K562 (cell line): ENCODE measurements at regions not wholly inside any gene's neighbourhood (a gene's known extent, or its start where the extent isn't known, plus 50 kb on each side); places are given as distances from the start of the nearest gene placed in this dataset.

Experiments used
- ATF3 ChIP-seq, 2 experiments: fragments of 450-650 bp in 1 of 2; sonication (generic) in 1 of 2; formaldehyde crosslinking in 1 of 2; IDR thresholded peaks in 1 of 2; conservative IDR thresholded peaks in 1 of 2; 2 replicates each; pipeline versions ENCODE4 v1.6.1 to v1.8.1; 2016 to 2023; ENCODE audit warnings: mild to moderate bottlenecking in 2 of 2, moderate library complexity in 2 of 2, inconsistent platforms in 1 of 2, missing genetic modification reagents in 1 of 2
- CEBPB ChIP-seq: fragments of 450-650 bp; IDR thresholded peaks from 2 replicates; pipeline ENCODE4 v1.6.1; 2016; ENCODE audit warnings: missing genetic modification characterization, missing compliant biosample characterization
- CTCF ChIP-seq, 3 experiments: IDR thresholded peaks in 2 of 3; conservative IDR thresholded peaks in 1 of 3; 2 replicates each; pipeline ENCODE4 v1.5.1; 2011 to 2012; ENCODE audit warnings: low read length in 3 of 3, mild to moderate bottlenecking in 3 of 3, control low read depth in 2 of 3, improper control_type of control experiment in 1 of 3, inconsistent platforms in 1 of 3, low read depth in 1 of 3, mixed read lengths in 1 of 3, moderate library complexity in 1 of 3; ENCODE audit not compliant: insufficient read depth in 2 of 3
- EZH2 ChIP-seq: IDR thresholded peaks from 2 replicates; pipeline ENCODE4 v1.6.1; 2012; ENCODE audit warnings: low read depth, mild to moderate bottlenecking, inconsistent platforms, low read length, borderline replicate concordance
- FOS ChIP-seq: IDR thresholded peaks from 3 replicates; pipeline ENCODE4 v1.6.1; 2011; ENCODE audit not compliant: insufficient read length; ENCODE audit errors: extremely low read depth
- NR2C2 ChIP-seq, 2 experiments: fragments of 200-800 bp in 1 of 2; sonication (Bioruptor generic) in 1 of 2; sonication (generic) in 1 of 2; formaldehyde crosslinking in 1 of 2; IDR thresholded peaks; 2 replicates each; pipeline versions ENCODE4 v1.6.1 to v1.8.0; 2016 to 2022; ENCODE audit warnings: mild to moderate bottlenecking in 1 of 2, missing compliant biosample characterization in 1 of 2, missing genetic modification characterization in 1 of 2, missing genetic modification reagents in 1 of 2
- NRF1 ChIP-seq, 2 experiments: fragments of 450-650 bp; IDR thresholded peaks in 1 of 2; conservative IDR thresholded peaks in 1 of 2; 2 replicates each; pipeline ENCODE4 v1.6.1; 2014; ENCODE audit warnings: mild to moderate bottlenecking in 2 of 2
- STAT5B ChIP-seq: fragments of 250-450 bp; sonication (Bioruptor Pico); IDR thresholded peaks from 2 replicates; pipeline ENCODE4 v1.8.0; 2021; ENCODE audit warnings: mild to moderate bottlenecking, inconsistent platforms
- ZBTB1 ChIP-seq: sonication (generic); formaldehyde crosslinking; IDR thresholded peaks from 2 replicates; pipeline ENCODE4 v1.8.1; 2023; ENCODE audit warnings: missing genetic modification reagents, low read depth, mild to moderate bottlenecking, borderline replicate concordance
- ZBTB33 ChIP-seq: sonication (generic); formaldehyde crosslinking; IDR thresholded peaks from 2 replicates; pipeline ENCODE4 v1.8.1; 2023; ENCODE audit warnings: mild to moderate bottlenecking, missing genetic modification reagents

GRCh38 chr1:199868777-199869176, 158.7 kb upstream of the NR5A2 start:
- TF ChIP-seq CTCF (IDR thresholded peaks at IDR 0.05 in 2 of 3, conservative IDR thresholded peaks at IDR 0.05 in 1 of 3; ENCODE audit: insufficient read depth in 2 of 3, low read depth in 1 of 3, low read length in 3 of 3): no peak
- TF ChIP-seq NR2C2 (CRISPR knock-in tag; IDR thresholded peaks at IDR 0.05): no peak
- no peak for TF ChIP-seq NR2C2 (tag; IDR thresholded peaks at IDR 0.05)
- TF ChIP-seq EZH2: no peak
- TF ChIP-seq NRF1 (conservative IDR thresholded peaks at IDR 0.05 in 1 of 2, IDR thresholded peaks at IDR 0.05 in 1 of 2): no peak
- no peak for TF ChIP-seq FOS
- TF ChIP-seq STAT5B: no peak
- TF ChIP-seq CEBPB (tag): no peak
- no peak for TF ChIP-seq ZBTB1 (CRISPR knock-in tag)
- TF ChIP-seq ATF3 (IDR thresholded peaks at IDR 0.05): no peak
- TF ChIP-seq ATF3 (CRISPR knock-in tag; conservative IDR thresholded peaks at IDR 0.05): no peak
- TF ChIP-seq ZBTB33 (CRISPR knock-in tag): no peak
